ENCODE measurements at regions not wholly inside any gene's neighbourhood (a gene's known extent, or its start where the extent isn't known, plus 50 kb on each side); places are given as distances from the start of the nearest gene placed in this dataset.

GRCh38 chr2:241946306-241947003, 76.9 kb downstream of the RTP5 start:
- no peak overlapping the region for H2AFZ ChIP-seq (ENCODE audit: low read depth, low read length)
- H3K4me3 ChIP-seq (ENCODE audit: low read length), result no peak overlapping the region
- no peaks in the 10 kb centered on the region for H3K4me1 ChIP-seq (ENCODE audit: insufficient read depth, low read length)
- H3K27me3 ChIP-seq (ENCODE audit: insufficient read depth, low read length), result peaks cover 4% of the 10 kb centered on the region
- peaks cover 4% of the 10 kb centered on the region for H3K9me3 ChIP-seq (ENCODE audit: low read length)
- H3K36me3 ChIP-seq (ENCODE audit: insufficient read depth, low read length), result no peaks in the 10 kb centered on the region

GRCh38 chr2:241947004-241947350, 77.4 kb downstream of the RTP5 start:
- Histone ChIP-seq H3K4me1 (ENCODE audit: insufficient read depth, low read length) (no peaks in the 10 kb centered on the region), H3K27me3 (ENCODE audit: insufficient read depth, low read length) (peaks cover 4% of the 10 kb centered on the region), H3K9me3 (ENCODE audit: low read length) (peaks cover 4% of the 10 kb centered on the region), H2AFZ (ENCODE audit: low read depth, low read length) (no peak overlapping the region), H3K4me3 (ENCODE audit: low read length) (no peak overlapping the region), H3K36me3 (ENCODE audit: insufficient read depth, low read length) (no peaks in the 10 kb centered on the region)

GRCh38 chr2:241947401-241947800, 77.9 kb downstream of the RTP5 start:
- Histone ChIP-seq H2AFZ (ENCODE audit: low read depth, low read length) (no peak overlapping the region), H3K27me3 (ENCODE audit: insufficient read depth, low read length) (peaks cover 3% of the 10 kb centered on the region), H3K9me3 (ENCODE audit: low read length) (peaks cover 4% of the 10 kb centered on the region), H3K4me1 (ENCODE audit: insufficient read depth, low read length) (no peaks in the 10 kb centered on the region), H3K4me3 (ENCODE audit: low read length) (no peak overlapping the region), H3K36me3 (ENCODE audit: insufficient read depth, low read length) (no peaks in the 10 kb centered on the region)

GRCh38 chr2:241947876-241948275, 78.3 kb downstream of the RTP5 start:
- H3K27me3 ChIP-seq (ENCODE audit: insufficient read depth, low read length), result peaks cover 2% of the 10 kb centered on the region
- peaks cover 4% of the 10 kb centered on the region for H3K9me3 ChIP-seq (ENCODE audit: low read length)
- H3K36me3 ChIP-seq (ENCODE audit: insufficient read depth, low read length), result no peaks in the 10 kb centered on the region
- H3K4me3 ChIP-seq (ENCODE audit: low read length), result no peak overlapping the region
- H3K4me1 ChIP-seq (ENCODE audit: insufficient read depth, low read length), result no peaks in the 10 kb centered on the region
- H2AFZ ChIP-seq (ENCODE audit: low read depth, low read length), result no peak overlapping the region

- Histone ChIP-seq H3K36me3 (ENCODE audit: insufficient read depth, low read length) (no peaks in the 10 kb centered on the region), H3K27me3 (ENCODE audit: insufficient read depth, low read length) (peaks cover 2% of the 10 kb centered on the region)
Measured at GRCh38 chr2:241948299-241948897, 78.9 kb downstream of the RTP5 start.

GRCh38 chr2:241948901-241949735, 79.6 kb downstream of the RTP5 start:
- H3K9me3 ChIP-seq (ENCODE audit: low read length), result peaks cover 4% of the 10 kb centered on the region
- no peak overlapping the region for H3K4me3 ChIP-seq (ENCODE audit: low read length)
- H3K36me3 ChIP-seq (ENCODE audit: insufficient read depth, low read length), result no peaks in the 10 kb centered on the region
- H3K4me1 ChIP-seq (ENCODE audit: insufficient read depth, low read length), result no peaks in the 10 kb centered on the region
- H3K27me3 ChIP-seq (ENCODE audit: insufficient read depth, low read length), result peaks cover 2% of the 10 kb centered on the region
- H2AFZ ChIP-seq (ENCODE audit: low read depth, low read length), result no peak overlapping the region

More at GRCh38 chr2:241948299-241948897, 78.9 kb downstream of the RTP5 start:
- no peak overlapping the region for H3K4me3 ChIP-seq (ENCODE audit: low read length)
- no peaks in the 10 kb centered on the region for H3K4me1 ChIP-seq (ENCODE audit: insufficient read depth, low read length)
- H2AFZ ChIP-seq (ENCODE audit: low read depth, low read length), result no peak overlapping the region
- H3K9me3 ChIP-seq (ENCODE audit: low read length), result peaks cover 4% of the 10 kb centered on the region

GRCh38 chr2:241949736-241950412, 80.3 kb downstream of the RTP5 start:
- no peaks in the 10 kb centered on the region for H3K4me1 ChIP-seq (ENCODE audit: insufficient read depth, low read length)
- no peak overlapping the region for H2AFZ ChIP-seq (ENCODE audit: low read depth, low read length)
- peaks cover 2% of the 10 kb centered on the region for H3K27me3 ChIP-seq (ENCODE audit: insufficient read depth, low read length)

GRCh38 chr2:241950413-241951315, 81.1 kb downstream of the RTP5 start:
- H3K4me3 ChIP-seq (ENCODE audit: low read length), result no peak overlapping the region
- peaks cover 3% of the 10 kb centered on the region for H3K9me3 ChIP-seq (ENCODE audit: low read length)
- no peaks in the 10 kb centered on the region for H3K4me1 ChIP-seq (ENCODE audit: insufficient read depth, low read length)
- H3K27me3 ChIP-seq (ENCODE audit: insufficient read depth, low read length), result peaks cover 2% of the 10 kb centered on the region
- no peak overlapping the region for H2AFZ ChIP-seq (ENCODE audit: low read depth, low read length)
- H3K36me3 ChIP-seq (ENCODE audit: insufficient read depth, low read length), result no peaks in the 10 kb centered on the region

More at GRCh38 chr2:241949736-241950412, 80.3 kb downstream of the RTP5 start:
- Histone ChIP-seq H3K36me3 (ENCODE audit: insufficient read depth, low read length) (no peaks in the 10 kb centered on the region), H3K9me3 (ENCODE audit: low read length) (peaks cover 4% of the 10 kb centered on the region), H3K4me3 (ENCODE audit: low read length) (no peak overlapping the region)

- Histone ChIP-seq H3K4me1 (ENCODE audit: insufficient read depth, low read length) (no peaks in the 10 kb centered on the region), H3K4me3 (ENCODE audit: low read length) (no peak overlapping the region), H3K27me3 (ENCODE audit: insufficient read depth, low read length) (peaks cover 2% of the 10 kb centered on the region), H2AFZ (ENCODE audit: low read depth, low read length) (no peak overlapping the region), H3K9me3 (ENCODE audit: low read length) (no peaks in the 10 kb centered on the region), H3K36me3 (ENCODE audit: insufficient read depth, low read length) (no peaks in the 10 kb centered on the region)
Measured at GRCh38 chr2:241951316-241951700, 81.8 kb downstream of the RTP5 start.

GRCh38 chr2:241951920-241952319, 82.4 kb downstream of the RTP5 start:
- H3K4me1 ChIP-seq (ENCODE audit: insufficient read depth, low read length), result no peaks in the 10 kb centered on the region
- H3K4me3 ChIP-seq (ENCODE audit: low read length), result no peak overlapping the region
- H3K27me3 ChIP-seq (ENCODE audit: insufficient read depth, low read length), result peaks cover 2% of the 10 kb centered on the region
- H3K36me3 ChIP-seq (ENCODE audit: insufficient read depth, low read length), result no peaks in the 10 kb centered on the region
- no peak overlapping the region for H2AFZ ChIP-seq (ENCODE audit: low read depth, low read length)
- no peaks in the 10 kb centered on the region for H3K9me3 ChIP-seq (ENCODE audit: low read length)

- H3K9me3 ChIP-seq (ENCODE audit: low read length), result no peaks in the 10 kb centered on the region
- H3K36me3 ChIP-seq (ENCODE audit: insufficient read depth, low read length), result no peaks in the 10 kb centered on the region
- no peaks in the 10 kb centered on the region for H3K4me1 ChIP-seq (ENCODE audit: insufficient read depth, low read length)
- H2AFZ ChIP-seq (ENCODE audit: low read depth, low read length), result no peak overlapping the region
- H3K27me3 ChIP-seq (ENCODE audit: insufficient read depth, low read length), result peaks cover 2% of the 10 kb centered on the region
- H3K4me3 ChIP-seq (ENCODE audit: low read length), result no peak overlapping the region
Measured at GRCh38 chr2:241952816-241953215, 83.3 kb downstream of the RTP5 start.

GRCh38 chr2:241953324-241953928, 83.9 kb downstream of the RTP5 start:
- Histone ChIP-seq H3K27me3 (ENCODE audit: insufficient read depth, low read length) (peaks cover 2% of the 10 kb centered on the region), H3K36me3 (ENCODE audit: insufficient read depth, low read length) (no peaks in the 10 kb centered on the region), H3K9me3 (ENCODE audit: low read length) (no peaks in the 10 kb centered on the region), H2AFZ (ENCODE audit: low read depth, low read length) (no peak overlapping the region), H3K4me1 (ENCODE audit: insufficient read depth, low read length) (no peaks in the 10 kb centered on the region), H3K4me3 (ENCODE audit: low read length) (no peak overlapping the region)

Data from neuron (in vitro differentiated cells).